ENCODE measurements at regions not wholly inside any gene's neighbourhood (a gene's known extent, or its start where the extent isn't known, plus 50 kb on each side); places are given as distances from the start of the nearest gene placed in this dataset.

GRCh38 chr20:52841003-52841402 is 131.2 kb upstream of the TSHZ2 start:
- no peaks in the 10 kb centered on the region for H3K9me3 Mint-ChIP-seq (ENCODE audit: low read depth)
- no peaks in the 10 kb centered on the region for H3K27me3 Mint-ChIP-seq
- no peaks in the 10 kb centered on the region for H3K4me1 Mint-ChIP-seq (ENCODE audit: low read depth)
- no peaks in the 10 kb centered on the region for H3K36me3 Mint-ChIP-seq
- H3K4me3 Mint-ChIP-seq: no peak overlapping the region
- no peak overlapping the region for H3K27ac Mint-ChIP-seq

DNA sequence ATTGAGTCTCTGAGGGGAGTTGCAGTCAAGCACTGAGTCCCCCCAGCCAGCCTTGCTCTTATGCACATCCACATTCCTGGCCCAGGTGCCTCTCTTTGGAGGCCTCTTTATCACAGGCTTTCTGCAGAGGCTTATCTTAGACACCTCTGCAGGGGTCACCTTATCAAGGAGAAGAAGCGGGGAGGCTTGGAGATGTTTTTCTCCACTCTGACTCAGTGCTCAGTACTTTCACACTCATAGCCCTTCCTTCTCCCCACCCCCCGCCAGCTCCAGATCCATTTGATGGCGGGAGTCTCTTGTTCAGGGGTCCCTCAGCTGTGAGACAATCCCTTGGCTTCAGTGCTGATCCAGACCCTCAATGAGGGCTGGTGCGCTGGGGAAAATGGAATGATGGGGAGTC is 132.1 kb upstream of the TSHZ2 start:
- H3K4me3 Mint-ChIP-seq: no peak overlapping the region
- no peaks in the 10 kb centered on the region for H3K9me3 Mint-ChIP-seq (ENCODE audit: low read depth)
- no peaks in the 10 kb centered on the region for H3K36me3 Mint-ChIP-seq

GRCh38 chr20:52838510-52839241 is 133.5 kb upstream of the TSHZ2 start:
- peaks cover 2% of the 10 kb centered on the region for H3K27me3 Mint-ChIP-seq
- H3K36me3 Mint-ChIP-seq: no peaks in the 10 kb centered on the region
- no peak overlapping the region for H3K27ac Mint-ChIP-seq
- no peak overlapping the region for H3K4me3 Mint-ChIP-seq
- H3K4me1 Mint-ChIP-seq (ENCODE audit: low read depth): no peaks in the 10 kb centered on the region
- H3K9me3 Mint-ChIP-seq (ENCODE audit: low read depth): no peaks in the 10 kb centered on the region

More for the DNA sequence above, 132.1 kb upstream of the TSHZ2 start:
- H3K4me1 Mint-ChIP-seq (ENCODE audit: low read depth): no peaks in the 10 kb centered on the region
- no peak overlapping the region for H3K27ac Mint-ChIP-seq
- no peaks in the 10 kb centered on the region for H3K27me3 Mint-ChIP-seq

GRCh38 chr20:52837378-52837777 is 134.8 kb upstream of the TSHZ2 start:
- Mint-ChIP-seq H3K4me3 (no peak overlapping the region), H3K4me1 (ENCODE audit: low read depth) (no peaks in the 10 kb centered on the region), H3K27me3 (peaks cover 2% of the 10 kb centered on the region), H3K9me3 (ENCODE audit: low read depth) (no peaks in the 10 kb centered on the region), H3K27ac (no peak overlapping the region), H3K36me3 (no peaks in the 10 kb centered on the region)

DNA sequence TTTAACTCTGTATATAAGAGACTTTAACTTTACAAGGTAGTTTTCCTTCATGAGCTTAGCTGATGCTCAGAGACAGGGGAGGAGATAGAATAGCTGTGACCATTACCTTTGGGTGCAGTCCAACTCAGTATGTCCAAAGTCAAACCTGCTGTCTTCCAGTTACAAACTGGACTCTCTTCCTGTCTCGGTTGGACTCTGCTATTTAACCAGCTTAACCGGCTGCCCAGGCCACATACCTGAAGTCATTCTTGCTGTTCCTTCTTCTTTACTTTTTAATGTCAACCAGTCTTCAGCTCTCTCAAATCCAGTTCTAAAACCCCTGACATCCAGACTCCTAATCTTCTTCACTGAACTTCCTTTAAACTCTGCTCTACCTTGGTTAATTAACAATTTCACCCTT is 138.3 kb upstream of the TSHZ2 start:
- no peak overlapping the region for H3K4me3 Mint-ChIP-seq
- H3K4me1 Mint-ChIP-seq (ENCODE audit: low read depth): no peaks in the 10 kb centered on the region
- peaks cover 9% of the 10 kb centered on the region for H3K36me3 Mint-ChIP-seq
- H3K27me3 Mint-ChIP-seq: peaks cover 2% of the 10 kb centered on the region
- no peak overlapping the region for H3K27ac Mint-ChIP-seq
- peaks cover 5% of the 10 kb centered on the region for H3K9me3 Mint-ChIP-seq (ENCODE audit: low read depth)

GRCh38 chr20:52832151-52832774 is 139.9 kb upstream of the TSHZ2 start:
- no peaks in the 10 kb centered on the region for H3K4me1 Mint-ChIP-seq (ENCODE audit: low read depth)
- no peak overlapping the region for H3K27ac Mint-ChIP-seq
- peaks cover 4% of the 10 kb centered on the region for H3K27me3 Mint-ChIP-seq
- H3K9me3 Mint-ChIP-seq (ENCODE audit: low read depth): peaks cover 10% of the 10 kb centered on the region
- peaks cover 11% of the 10 kb centered on the region for H3K36me3 Mint-ChIP-seq
- no peak overlapping the region for H3K4me3 Mint-ChIP-seq

GRCh38 chr20:52830598-52830997 is 141.6 kb upstream of the TSHZ2 start:
- H3K27ac Mint-ChIP-seq: no peak overlapping the region
- no peaks in the 10 kb centered on the region for H3K4me1 Mint-ChIP-seq (ENCODE audit: low read depth)
- peaks cover 4% of the 10 kb centered on the region for H3K27me3 Mint-ChIP-seq
- peaks cover 11% of the 10 kb centered on the region for H3K36me3 Mint-ChIP-seq
- no peak overlapping the region for H3K4me3 Mint-ChIP-seq
- peaks cover 16% of the 10 kb centered on the region for H3K9me3 Mint-ChIP-seq (ENCODE audit: low read depth)

GRCh38 chr20:52829111-52829510 is 143.0 kb upstream of the TSHZ2 start:
- peaks cover 8% of the 10 kb centered on the region for H3K4me1 Mint-ChIP-seq (ENCODE audit: low read depth)
- no peak overlapping the region for H3K27ac Mint-ChIP-seq
- peaks cover 4% of the 10 kb centered on the region for H3K27me3 Mint-ChIP-seq
- H3K4me3 Mint-ChIP-seq: no peak overlapping the region
- peaks cover 16% of the 10 kb centered on the region for H3K9me3 Mint-ChIP-seq (ENCODE audit: low read depth)
- peaks cover 11% of the 10 kb centered on the region for H3K36me3 Mint-ChIP-seq

DNA sequence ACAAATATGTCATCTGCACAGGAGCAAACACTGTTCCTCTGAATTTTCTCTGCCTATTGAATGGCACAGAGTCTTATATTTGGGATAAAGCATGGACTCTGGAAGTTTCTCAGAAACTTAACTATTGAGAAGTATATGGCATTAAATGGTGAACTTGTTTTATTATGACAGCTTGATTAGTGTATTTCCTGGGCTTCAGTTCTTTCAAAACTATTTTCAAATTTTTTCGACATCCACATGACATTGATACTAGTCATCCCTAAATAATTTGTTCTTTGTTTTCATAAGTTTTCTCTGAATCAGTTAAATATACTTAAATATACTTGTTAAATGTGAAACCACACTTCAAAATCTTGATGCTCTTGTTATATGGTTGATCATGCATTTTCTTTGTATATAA is 144.0 kb upstream of the TSHZ2 start:
- peaks cover 8% of the 10 kb centered on the region for H3K4me1 Mint-ChIP-seq (ENCODE audit: low read depth)
- peaks cover 16% of the 10 kb centered on the region for H3K9me3 Mint-ChIP-seq (ENCODE audit: low read depth)
- H3K27me3 Mint-ChIP-seq: peaks cover 2% of the 10 kb centered on the region
- peaks cover 11% of the 10 kb centered on the region for H3K36me3 Mint-ChIP-seq
- no peak overlapping the region for H3K27ac Mint-ChIP-seq
- H3K4me3 Mint-ChIP-seq: no peak overlapping the region

GRCh38 chr20:52826722-52827121 is 145.4 kb upstream of the TSHZ2 start:
- Mint-ChIP-seq H3K4me3 (no peak overlapping the region), H3K4me1 (ENCODE audit: low read depth) (peaks cover 8% of the 10 kb centered on the region), H3K27me3 (peaks cover 2% of the 10 kb centered on the region), H3K27ac (no peak overlapping the region), H3K36me3 (peaks cover 11% of the 10 kb centered on the region), H3K9me3 (ENCODE audit: low read depth) (peaks cover 16% of the 10 kb centered on the region)

GRCh38 chr20:52826321-52826720 is 145.8 kb upstream of the TSHZ2 start:
- Mint-ChIP-seq H3K4me3 (no peak overlapping the region), H3K27me3 (peaks cover 2% of the 10 kb centered on the region), H3K4me1 (ENCODE audit: low read depth) (peaks cover 8% of the 10 kb centered on the region), H3K27ac (no peak overlapping the region), H3K9me3 (ENCODE audit: low read depth) (peaks cover 16% of the 10 kb centered on the region), H3K36me3 (peaks cover 11% of the 10 kb centered on the region)

GRCh38 chr20:52824494-52825216 is 147.5 kb upstream of the TSHZ2 start:
- H3K4me3 Mint-ChIP-seq: no peak overlapping the region
- peaks cover 8% of the 10 kb centered on the region for H3K4me1 Mint-ChIP-seq (ENCODE audit: low read depth)
- peaks cover 5% of the 10 kb centered on the region for H3K27me3 Mint-ChIP-seq
- peaks cover 12% of the 10 kb centered on the region for H3K9me3 Mint-ChIP-seq (ENCODE audit: low read depth)
- no peak overlapping the region for H3K27ac Mint-ChIP-seq
- H3K36me3 Mint-ChIP-seq: peaks cover 5% of the 10 kb centered on the region

DNA sequence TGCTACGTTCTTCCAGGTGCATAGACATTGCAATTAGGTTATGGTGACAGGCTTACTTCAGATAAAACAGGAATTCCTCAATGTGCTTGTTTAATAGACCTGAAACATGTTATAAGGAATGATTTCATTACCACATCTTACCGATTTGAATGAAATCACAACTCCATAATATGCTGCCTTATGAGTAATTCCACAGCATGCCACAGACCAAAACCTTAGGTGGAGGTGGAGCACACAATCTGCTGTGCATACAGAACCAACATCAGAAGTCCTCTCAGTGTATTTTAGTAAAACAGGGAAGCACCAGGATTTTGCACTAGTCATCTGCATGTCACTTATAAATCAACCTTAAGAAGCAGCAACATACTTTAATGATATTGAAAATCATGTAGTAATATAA is 148.9 kb upstream of the TSHZ2 start:
- Mint-ChIP-seq H3K27ac (no peak overlapping the region), H3K4me1 (ENCODE audit: low read depth) (peaks cover 8% of the 10 kb centered on the region), H3K4me3 (no peak overlapping the region), H3K9me3 (ENCODE audit: low read depth) (peaks cover 6% of the 10 kb centered on the region), H3K36me3 (no peaks in the 10 kb centered on the region), H3K27me3 (peaks cover 2% of the 10 kb centered on the region)

- peaks cover 2% of the 10 kb centered on the region for H3K27me3 Mint-ChIP-seq
- no peaks in the 10 kb centered on the region for H3K9me3 Mint-ChIP-seq (ENCODE audit: low read depth)
- no peak overlapping the region for H3K4me3 Mint-ChIP-seq
- peaks cover 8% of the 10 kb centered on the region for H3K4me1 Mint-ChIP-seq (ENCODE audit: low read depth)
- H3K27ac Mint-ChIP-seq: no peak overlapping the region
- H3K36me3 Mint-ChIP-seq: no peaks in the 10 kb centered on the region
Observed at GRCh38 chr20:52820641-52821292, 151.4 kb upstream of the TSHZ2 start.

DNA sequence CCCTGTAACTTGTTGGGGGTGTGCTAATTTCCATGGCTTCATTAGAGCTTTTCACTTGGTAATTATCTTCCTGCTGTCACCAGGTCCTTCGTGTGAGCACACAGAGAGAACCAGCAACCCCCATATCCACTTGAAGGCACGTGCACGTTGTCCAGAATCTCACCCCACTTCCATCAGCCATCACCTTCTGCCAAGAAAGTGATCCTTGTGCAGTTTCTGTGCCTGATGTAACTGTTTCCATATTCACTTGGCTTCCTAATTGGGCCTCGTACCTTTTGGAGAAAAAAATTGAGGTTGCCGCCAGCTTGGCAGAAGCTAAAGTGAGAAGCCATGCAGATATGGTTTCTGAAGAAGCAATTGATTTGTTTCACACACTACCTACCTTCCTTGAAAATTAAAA is 153.7 kb upstream of the TSHZ2 start:
- Mint-ChIP-seq H3K9me3 (ENCODE audit: low read depth) (no peaks in the 10 kb centered on the region), H3K27me3 (peaks cover 2% of the 10 kb centered on the region), H3K27ac (no peak overlapping the region), H3K4me1 (ENCODE audit: low read depth) (no peaks in the 10 kb centered on the region), H3K36me3 (no peaks in the 10 kb centered on the region), H3K4me3 (no peak overlapping the region)
